HCT116 (cell line): ENCODE measurements at regions not wholly inside any gene's neighbourhood (a gene's known extent, or its start where the extent isn't known, plus 50 kb on each side); places are given as distances from the start of the nearest gene placed in this dataset.

Experiments
- ATAC-seq: fragments of 200-7000 bp; cut with Tn5 transposase; 2 replicates; pipeline ENCODE4 v1.9.1; 2020; ENCODE audit warnings: mild to moderate bottlenecking, moderate library complexity
- BruUV-seq: library from RNA; stranded (reverse); fragments of 400-500 nt; replicated peaks from 2 replicates; lab custom pipeline; 2021; lab: Mats Ljungman, UMichigan
- CTCF ChIA-PET: fragments of 300-600 bp; sonication (Branson Sonifier 250); formaldehyde crosslinking; loops from one replicate; lab custom pipeline; 2021; ENCODE audit warnings: antibody characterized with exemption; lab: Charles Lee
- POLR2A ChIA-PET: fragments of 300-600, 350-600 bp; sonication (Branson Sonifier 250); formaldehyde crosslinking; loops from one replicate; lab custom pipeline; 2021; ENCODE audit warnings: antibody characterized with exemption; lab: Charles Lee
- RAD21 ChIA-PET, 2 experiments: fragments of 300-600 bp; sonication (Branson Sonifier 250); formaldehyde crosslinking; loops; one replicate each; lab custom pipeline; 2023; ENCODE audit warnings: low total read pairs in 2 of 2; ENCODE audit not compliant: uncharacterized antibody in 2 of 2, unreplicated experiment in 2 of 2, low non-redundant PET in 1 of 2; lab: Charles Lee
- DNase-seq: peaks from one replicate; pipeline ENCODE4 v3.0.0-alpha.2; 2010; ENCODE audit warnings: low read depth, low spot score
- H2AFZ ChIP-seq: fragments of 200-600 bp; shearing (Covaris generic), sonication (generic); 2 replicates; pipeline ENCODE4 v1.6.1; 2017; ENCODE audit warnings: low read depth, mixed run types, mixed read lengths, antibody characterized with exemption, low read length; ENCODE audit not compliant: poor library complexity, severe bottlenecking
- H3K27ac ChIP-seq: 2 replicates; pipeline ENCODE4 v1.5.1; 2012; ENCODE audit warnings: low read depth, low read length
- H3K27me3 ChIP-seq: fragments of 200-600 bp; sonication (generic); 2 replicates; pipeline ENCODE4 v1.6.1; 2016; ENCODE audit warnings: mixed run types, low read length, mixed read lengths; ENCODE audit not compliant: insufficient read depth
- H3K36me3 ChIP-seq, 2 experiments: fragments of 200-500 bp in 1 of 2; fragments of 200-600 bp in 1 of 2; sonication (Bioruptor generic) in 1 of 2; sonication (generic) in 1 of 2; 2 replicates each; pipeline versions ENCODE4 v1.5.1 to v1.6.1; 2014 to 2016; ENCODE audit warnings: low read length in 2 of 2, inconsistent platforms in 1 of 2, mixed read lengths in 1 of 2, mixed run types in 1 of 2; ENCODE audit not compliant: insufficient read depth in 2 of 2, control insufficient read depth in 1 of 2
- H3K4me1 ChIP-seq, 2 experiments: fragments of 200-600 bp in 1 of 2; sonication (generic) in 1 of 2; 2 replicates each; pipeline versions ENCODE4 v1.5.1 to v1.6.1; 2012 to 2017; ENCODE audit warnings: low read length in 2 of 2, inconsistent platforms in 1 of 2, mild to moderate bottlenecking in 1 of 2, mixed read lengths in 1 of 2, mixed run types in 1 of 2, moderate library complexity in 1 of 2; ENCODE audit not compliant: insufficient read depth in 2 of 2, control insufficient read depth in 1 of 2
- H3K4me2 ChIP-seq: fragments of 200-600 bp; sonication (generic); 2 replicates; pipeline ENCODE4 v1.6.1; 2017; ENCODE audit warnings: mixed run types, low read length, mixed read lengths
- H3K4me3 ChIP-seq, 2 experiments: fragments of 200-600 bp in 1 of 2; sonication (generic) in 1 of 2; replicated peaks in 1 of 2; 2 replicates each; pipeline ENCODE4 v1.5.1; 2011 to 2016; ENCODE audit warnings: low read length in 2 of 2, control low read depth in 1 of 2, low read depth in 1 of 2, mild to moderate bottlenecking in 1 of 2, mixed read lengths in 1 of 2, mixed run types in 1 of 2
- H3K79me2 ChIP-seq: fragments of 200-600 bp; sonication (generic); 2 replicates; pipeline ENCODE4 v1.6.1; 2017; ENCODE audit warnings: mild to moderate bottlenecking, mixed run types, low read length, moderate library complexity, mixed read lengths; ENCODE audit not compliant: insufficient read depth
- H3K9ac ChIP-seq: fragments of 200-600 bp; sonication (generic); 2 replicates; pipeline ENCODE4 v1.6.1; 2016; ENCODE audit warnings: low read length, mixed read lengths
- H3K9me2 ChIP-seq: fragments of 200-600 bp; sonication (generic), shearing (Covaris generic); 2 replicates; pipeline ENCODE4 v1.6.1; 2017; ENCODE audit warnings: mixed run types, mild to moderate bottlenecking, moderate library complexity; ENCODE audit not compliant: insufficient read depth
- H3K9me3 ChIP-seq, 2 experiments: fragments of 200-500 bp in 1 of 2; fragments of 200-600 bp in 1 of 2; sonication (Bioruptor generic) in 1 of 2; sonication (generic) in 1 of 2; 2 replicates each; pipeline ENCODE4 v1.6.1; 2014 to 2017; ENCODE audit warnings: low read length in 2 of 2, mixed read lengths in 2 of 2, inconsistent platforms in 1 of 2, low read depth in 1 of 2, mild to moderate bottlenecking in 1 of 2, mixed run types in 1 of 2, moderate library complexity in 1 of 2; ENCODE audit not compliant: control insufficient read depth in 1 of 2, insufficient read depth in 1 of 2
- H4K20me1 ChIP-seq: fragments of 200-600 bp; sonication (generic), shearing (Covaris generic); 2 replicates; pipeline ENCODE4 v1.6.1; 2017; ENCODE audit warnings: mixed run types, mild to moderate bottlenecking, moderate library complexity; ENCODE audit not compliant: insufficient read depth
- ATF3 ChIP-seq: IDR thresholded peaks from 2 replicates; pipeline ENCODE4 v1.6.1; 2012
- CBX3 ChIP-seq: IDR thresholded peaks from 2 replicates; pipeline ENCODE4 v1.6.1; 2012; ENCODE audit warnings: low read depth
- CTCF ChIP-seq, 3 experiments: fragments of 200-600 bp in 1 of 3; sonication (generic) in 1 of 3; IDR thresholded peaks in 2 of 3; conservative IDR thresholded peaks in 1 of 3; 2 replicates each; pipeline ENCODE4 v1.5.1; 2012 to 2017; ENCODE audit warnings: low read depth in 2 of 3, low read length in 2 of 3, antibody characterized with exemption in 1 of 3, borderline replicate concordance in 1 of 3, control low read depth in 1 of 3, mild to moderate bottlenecking in 1 of 3, mixed read lengths in 1 of 3, mixed run types in 1 of 3, moderate library complexity in 1 of 3; ENCODE audit not compliant: insufficient read depth in 1 of 3
- EZH2 ChIP-seq: fragments of 200-600 bp; sonication (generic); IDR thresholded peaks from 2 replicates; pipeline ENCODE4 v1.6.1; 2017; ENCODE audit warnings: antibody characterized with exemption, mixed run types
- EZH2phosphoT487 ChIP-seq: fragments of 200-600 bp; IDR thresholded peaks from 2 replicates; pipeline ENCODE4 v1.6.1; 2018; ENCODE audit warnings: antibody characterized with exemption, borderline replicate concordance
- FOSL1 ChIP-seq: IDR thresholded peaks from 2 replicates; pipeline ENCODE4 v1.6.1; 2012; ENCODE audit warnings: low read depth
- MAX ChIP-seq: IDR thresholded peaks from 2 replicates; pipeline ENCODE4 v1.6.1; 2012
- RAD21 ChIP-seq: IDR thresholded peaks from 2 replicates; pipeline ENCODE4 v1.6.1; 2012; ENCODE audit warnings: low read depth, mild to moderate bottlenecking
- REST ChIP-seq: IDR thresholded peaks from 2 replicates; pipeline ENCODE4 v1.6.1; 2012; ENCODE audit warnings: low read depth
- YY1 ChIP-seq: IDR thresholded peaks from 2 replicates; pipeline ENCODE4 v1.6.1; 2011; ENCODE audit warnings: low read length, low read depth, moderate library complexity, mild to moderate bottlenecking; ENCODE audit not compliant: insufficient replicate concordance; ENCODE audit errors: extremely low read depth
- ZBTB33 ChIP-seq: IDR thresholded peaks from 2 replicates; pipeline ENCODE4 v1.6.1; 2011; ENCODE audit warnings: mild to moderate bottlenecking, low read length, moderate library complexity; ENCODE audit not compliant: insufficient replicate concordance; ENCODE audit errors: extremely low read depth
- intact Hi-C: fragments of 100-400 bp; cut with micrococcal nuclease; formaldehyde crosslinking; loops from 2 replicates; pipeline ENCODE4 v1.10.0; 2022

- TF ChIP-seq ZBTB33 (no peak), ATF3 (no peak), YY1 (no peak), CTCF (IDR thresholded peaks at IDR 0.05 in 2 of 3, conservative IDR thresholded peaks at IDR 0.05 in 1 of 3; ENCODE audit: borderline replicate concordance in 1 of 3, insufficient read depth in 1 of 3, low read depth in 2 of 3, low read length in 2 of 3) (no peak), EZH2 (no peak), FOSL1 (no peak)
These were observed 324.0 kb upstream of the MAP3K7 start (continued) for GRCh38 chr6:90910893-90911292.

- BruUV-seq: no TSS peak
- POLR2A ChIA-PET: no interaction called here
- CTCF ChIA-PET: no interaction called here
- Histone ChIP-seq H3K36me3 (no peaks in the 10 kb centered on the region), H3K4me2 (no peak overlapping the region), H3K79me2 (no peaks in the 10 kb centered on the region), H3K27me3 (no peaks in the 10 kb centered on the region), H2AFZ (no peak overlapping the region), H3K27ac (no peak overlapping the region), H3K4me1 (no peaks in the 10 kb centered on the region), H3K9me2 (no peaks in the 10 kb centered on the region), H3K4me3 (no peak overlapping the region), H3K9ac (no peak overlapping the region), H4K20me1 (no peaks in the 10 kb centered on the region), H3K9me3 (no peaks in the 10 kb centered on the region)
- intact Hi-C loops: no loop called here
- RAD21 ChIA-PET: no interaction called here
- no peak for ATAC-seq
- no peak for TF ChIP-seq CTCF (IDR thresholded peaks at IDR 0.05 in 2 of 3, conservative IDR thresholded peaks at IDR 0.05 in 1 of 3; ENCODE audit: borderline replicate concordance in 1 of 3, insufficient read depth in 1 of 3, low read depth in 2 of 3, low read length in 2 of 3)
- no peak for TF ChIP-seq REST
- no peak for TF ChIP-seq FOSL1
- TF ChIP-seq EZH2phosphoT487: no peak
- TF ChIP-seq MAX: no peak
- no peak for TF ChIP-seq CBX3
- no peak for TF ChIP-seq RAD21
- DNase-seq: no peak
These were observed 321.2 kb upstream of the MAP3K7 start for GRCh38 chr6:90907931-90908655.
